ENCODE measurements at regions not wholly inside any gene's neighbourhood (a gene's known extent, or its start where the extent isn't known, plus 50 kb on each side); places are given as distances from the start of the nearest gene placed in this dataset.
A peak's percentile ranks its signal among the peaks of the same experiment; 100 is the strongest.

DNA sequence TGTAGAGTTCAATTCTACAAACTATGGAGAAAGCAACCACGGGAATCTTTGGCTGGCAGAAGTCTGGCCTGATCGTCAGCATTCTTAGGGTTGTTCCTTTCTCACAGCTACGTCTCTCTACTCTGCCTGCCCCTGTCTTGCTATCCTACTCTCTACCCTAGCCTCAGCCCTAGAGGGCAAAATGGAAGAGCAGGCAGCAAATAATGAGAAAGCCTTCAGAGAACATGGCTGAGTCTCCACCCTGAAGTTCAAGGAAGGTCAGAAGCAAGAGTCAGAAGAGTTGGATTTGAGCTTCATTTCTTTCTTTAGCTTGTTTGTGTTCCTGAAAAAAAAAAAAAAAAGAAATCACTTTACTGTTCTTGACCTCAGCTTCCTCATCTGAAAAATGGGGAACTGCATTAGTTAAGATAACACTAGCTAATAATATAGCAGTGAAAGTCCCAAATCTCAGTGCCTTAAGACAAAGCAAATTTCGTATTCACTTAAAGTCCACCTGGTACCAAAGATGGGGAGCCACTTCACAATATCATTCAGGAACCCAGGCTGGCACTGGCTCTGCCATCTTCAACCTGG, 50.2 kb upstream of the CCND2 start:
- 100% methylated on average over 3 of the region's 4 CpGs for WGBS (ENCODE audit: insufficient coverage)
- Histone ChIP-seq H3K4me3 (ENCODE audit: low read depth, low read length) (no peak overlapping the region), H3K9me3 (ENCODE audit: control insufficient read depth, insufficient read depth, low read length) (peaks cover 3% of the 10 kb centered on the region), H3K4me1 (ENCODE audit: control insufficient read depth, insufficient read depth, low read length) (no peaks in the 10 kb centered on the region), H3K27ac (ENCODE audit: low read depth, low read length) (no peak overlapping the region), H3K27me3 (ENCODE audit: control insufficient read depth, insufficient read depth, low read length) (no peaks in the 10 kb centered on the region), H3K36me3 (ENCODE audit: control insufficient read depth, insufficient read depth, low read length) (no peaks in the 10 kb centered on the region)
- no peak for DNase-seq (ENCODE audit: low read depth in 4 of 6, low spot score in 6 of 6)

- peak in 1 of 6 donors; percentile 6 for DNase-seq (ENCODE audit: low read depth in 4 of 6, low spot score in 6 of 6)
- peaks cover 3% of the 10 kb centered on the region for H3K9me3 ChIP-seq (ENCODE audit: control insufficient read depth, insufficient read depth, low read length)
- no peak overlapping the region for H3K27ac ChIP-seq (ENCODE audit: low read depth, low read length)
- no peaks in the 10 kb centered on the region for H3K4me1 ChIP-seq (ENCODE audit: control insufficient read depth, insufficient read depth, low read length)
- no peak overlapping the region for H3K4me3 ChIP-seq (ENCODE audit: low read depth, low read length)
- H3K36me3 ChIP-seq (ENCODE audit: control insufficient read depth, insufficient read depth, low read length): no peaks in the 10 kb centered on the region
- H3K27me3 ChIP-seq (ENCODE audit: control insufficient read depth, insufficient read depth, low read length): no peaks in the 10 kb centered on the region
These were observed 52.3 kb upstream of the CCND2 start for GRCh38 chr12:4221258-4221620.

DNA sequence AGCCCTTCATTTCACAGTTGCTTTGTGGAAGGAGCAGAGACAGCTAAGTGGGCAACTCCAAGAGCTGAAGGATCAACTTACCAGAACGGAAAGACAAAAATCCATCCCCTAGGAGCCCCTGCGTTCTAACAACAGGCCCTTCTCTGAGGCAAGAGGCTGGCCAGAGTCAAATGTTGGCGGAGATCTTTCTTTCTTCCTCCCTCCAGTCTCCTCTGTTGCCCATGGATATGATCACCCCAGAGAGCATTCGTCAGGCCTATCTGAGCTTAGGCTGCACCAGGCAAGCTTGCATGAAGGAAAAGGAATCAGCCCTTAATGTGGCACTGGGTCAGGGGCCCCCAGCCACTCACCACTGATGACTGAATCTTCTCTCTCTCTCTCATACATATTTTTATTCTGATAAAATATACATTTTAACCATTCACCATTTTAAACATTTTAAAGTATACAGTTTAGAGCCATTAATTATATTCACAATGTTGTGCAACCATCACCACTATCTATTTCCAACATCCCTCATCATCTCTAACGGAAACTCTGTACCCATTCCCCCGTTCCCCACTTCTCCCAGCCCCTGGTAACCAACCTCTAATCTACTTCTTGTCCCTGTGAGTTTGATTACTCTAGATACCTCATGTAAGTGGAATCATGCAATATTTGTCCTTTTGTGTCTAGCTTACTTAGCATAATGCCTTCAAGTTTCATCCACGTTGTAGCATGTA, 52.9 kb upstream of the CCND2 start:
- H3K4me1 ChIP-seq (ENCODE audit: control insufficient read depth, insufficient read depth, low read length): no peaks in the 10 kb centered on the region
- H3K9me3 ChIP-seq (ENCODE audit: control insufficient read depth, insufficient read depth, low read length): peaks cover 3% of the 10 kb centered on the region
- H3K36me3 ChIP-seq (ENCODE audit: control insufficient read depth, insufficient read depth, low read length): no peaks in the 10 kb centered on the region
- no peak overlapping the region for H3K27ac ChIP-seq (ENCODE audit: low read depth, low read length)
- H3K4me3 ChIP-seq (ENCODE audit: low read depth, low read length): no peak overlapping the region
- H3K27me3 ChIP-seq (ENCODE audit: control insufficient read depth, insufficient read depth, low read length): no peaks in the 10 kb centered on the region
- no peak for DNase-seq (ENCODE audit: low read depth in 4 of 6, low spot score in 6 of 6)
- 70% methylated on average over 3 of the region's 7 CpGs for WGBS (ENCODE audit: insufficient coverage)

DNA sequence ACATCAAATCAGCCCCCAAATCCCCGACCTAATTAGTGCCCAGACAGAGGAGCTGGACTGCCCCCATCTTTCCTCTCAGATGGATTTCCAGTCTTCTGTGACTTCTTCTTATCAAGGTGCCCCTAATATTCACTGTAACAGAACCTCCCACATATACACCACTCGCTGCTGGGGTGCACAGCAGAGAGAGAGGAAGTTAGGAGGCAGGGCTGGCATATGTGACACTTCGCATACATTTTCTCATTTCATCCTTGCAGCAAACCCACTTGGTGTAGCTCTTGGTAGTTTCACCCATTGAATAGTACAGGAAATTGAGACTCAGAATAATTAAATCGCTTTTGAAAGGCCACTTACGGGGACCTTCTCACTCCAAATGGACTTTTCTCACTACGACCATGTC, 56.5 kb upstream of the CCND2 start:
- DNase-seq (ENCODE audit: low read depth in 4 of 6, low spot score in 6 of 6): no peak
- Histone ChIP-seq H3K27me3 (ENCODE audit: control insufficient read depth, insufficient read depth, low read length) (no peaks in the 10 kb centered on the region), H3K27ac (ENCODE audit: low read depth, low read length) (no peak overlapping the region), H3K4me1 (ENCODE audit: control insufficient read depth, insufficient read depth, low read length) (no peaks in the 10 kb centered on the region), H3K36me3 (ENCODE audit: control insufficient read depth, insufficient read depth, low read length) (no peaks in the 10 kb centered on the region), H3K9me3 (ENCODE audit: control insufficient read depth, insufficient read depth, low read length) (no peaks in the 10 kb centered on the region), H3K4me3 (ENCODE audit: low read depth, low read length) (no peak overlapping the region)
- 67% methylated on average over 1 of the region's 6 CpGs for WGBS (ENCODE audit: insufficient coverage)

- Histone ChIP-seq H3K9me3 (ENCODE audit: control insufficient read depth, insufficient read depth, low read length) (no peaks in the 10 kb centered on the region), H3K4me3 (ENCODE audit: low read depth, low read length) (no peak overlapping the region), H3K36me3 (ENCODE audit: control insufficient read depth, insufficient read depth, low read length) (no peaks in the 10 kb centered on the region), H3K27ac (ENCODE audit: low read depth, low read length) (no peak overlapping the region), H3K27me3 (ENCODE audit: control insufficient read depth, insufficient read depth, low read length) (no peaks in the 10 kb centered on the region), H3K4me1 (ENCODE audit: control insufficient read depth, insufficient read depth, low read length) (no peaks in the 10 kb centered on the region)
- 82% methylated on average over 3 of the region's 5 CpGs for WGBS (ENCODE audit: insufficient coverage)
- DNase-seq (ENCODE audit: low read depth in 4 of 6, low spot score in 6 of 6): no peak
These were observed 57.2 kb upstream of the CCND2 start for GRCh38 chr12:4216187-4216927.

- Histone ChIP-seq H3K27ac (ENCODE audit: low read depth, low read length) (no peak overlapping the region), H3K4me3 (ENCODE audit: low read depth, low read length) (no peak overlapping the region), H3K27me3 (ENCODE audit: control insufficient read depth, insufficient read depth, low read length) (no peaks in the 10 kb centered on the region), H3K4me1 (ENCODE audit: control insufficient read depth, insufficient read depth, low read length) (no peaks in the 10 kb centered on the region), H3K36me3 (ENCODE audit: control insufficient read depth, insufficient read depth, low read length) (no peaks in the 10 kb centered on the region), H3K9me3 (ENCODE audit: control insufficient read depth, insufficient read depth, low read length) (no peaks in the 10 kb centered on the region)
- WGBS (ENCODE audit: insufficient coverage): 86% methylated on average over 16 of the region's 18 CpGs
- peak in 1 of 6 donors; percentile 5 for DNase-seq (ENCODE audit: low read depth in 4 of 6, low spot score in 6 of 6)
These were observed 58.1 kb upstream of the CCND2 start for GRCh38 chr12:4215229-4216186.

- Histone ChIP-seq H3K27me3 (ENCODE audit: control insufficient read depth, insufficient read depth, low read length) (no peaks in the 10 kb centered on the region), H3K27ac (ENCODE audit: low read depth, low read length) (no peak overlapping the region), H3K4me3 (ENCODE audit: low read depth, low read length) (no peak overlapping the region), H3K36me3 (ENCODE audit: control insufficient read depth, insufficient read depth, low read length) (no peaks in the 10 kb centered on the region), H3K9me3 (ENCODE audit: control insufficient read depth, insufficient read depth, low read length) (no peaks in the 10 kb centered on the region), H3K4me1 (ENCODE audit: control insufficient read depth, insufficient read depth, low read length) (no peaks in the 10 kb centered on the region)
- DNase-seq (ENCODE audit: low read depth in 4 of 6, low spot score in 6 of 6): no peak
- 96% methylated on average over 7 of the region's 8 CpGs for WGBS (ENCODE audit: insufficient coverage)
These were observed 58.7 kb upstream of the CCND2 start for GRCh38 chr12:4214877-4215228.

DNA sequence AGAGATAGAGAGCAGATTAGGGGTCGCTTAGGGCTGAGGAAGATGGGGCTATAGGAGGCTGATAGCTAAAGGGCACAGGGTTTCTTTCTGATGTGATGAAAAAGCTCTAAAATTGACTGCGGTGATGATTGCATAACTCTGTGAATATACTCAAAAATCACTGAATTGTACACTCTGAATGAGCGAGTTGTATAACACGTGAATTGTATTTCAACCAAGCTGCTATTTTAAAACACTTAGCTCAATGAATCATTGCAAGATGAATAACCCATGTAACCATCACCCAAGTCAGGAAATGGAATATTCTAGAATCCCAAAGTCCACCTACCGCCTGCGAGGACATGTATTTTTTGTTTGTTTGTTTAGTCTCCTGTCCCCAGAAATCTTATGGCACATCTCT, 60.1 kb upstream of the CCND2 start:
- DNase-seq (ENCODE audit: low read depth in 4 of 6, low spot score in 6 of 6): no peak
- Histone ChIP-seq H3K9me3 (ENCODE audit: control insufficient read depth, insufficient read depth, low read length) (no peaks in the 10 kb centered on the region), H3K4me1 (ENCODE audit: control insufficient read depth, insufficient read depth, low read length) (no peaks in the 10 kb centered on the region), H3K36me3 (ENCODE audit: control insufficient read depth, insufficient read depth, low read length) (no peaks in the 10 kb centered on the region), H3K27ac (ENCODE audit: low read depth, low read length) (no peak overlapping the region), H3K4me3 (ENCODE audit: low read depth, low read length) (no peak overlapping the region), H3K27me3 (ENCODE audit: control insufficient read depth, insufficient read depth, low read length) (no peaks in the 10 kb centered on the region)
- WGBS (ENCODE audit: insufficient coverage): 100% methylated on average over 1 of the region's 6 CpGs

DNA sequence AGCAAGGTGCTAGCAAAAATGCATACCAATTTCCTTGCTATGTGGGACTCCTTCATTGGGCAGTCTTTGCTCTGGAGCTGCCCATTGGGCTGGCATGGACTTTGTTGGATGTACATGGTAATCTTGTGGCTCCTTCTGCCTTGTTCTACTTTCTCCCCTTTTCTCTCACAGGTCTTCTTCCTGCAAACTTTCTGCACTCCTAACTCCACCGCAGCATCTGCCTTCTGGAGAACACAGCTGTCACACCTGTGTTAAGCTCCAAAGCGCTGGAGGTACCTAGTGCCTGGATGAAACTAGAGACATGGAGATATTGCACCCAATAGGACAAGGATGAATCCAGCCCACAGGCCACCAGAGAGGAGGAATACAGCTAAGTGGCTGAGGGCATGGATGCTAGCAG, 60.7 kb upstream of the CCND2 start:
- Histone ChIP-seq H3K27ac (ENCODE audit: low read depth, low read length) (no peak overlapping the region), H3K4me3 (ENCODE audit: low read depth, low read length) (no peak overlapping the region), H3K4me1 (ENCODE audit: control insufficient read depth, insufficient read depth, low read length) (no peaks in the 10 kb centered on the region), H3K27me3 (ENCODE audit: control insufficient read depth, insufficient read depth, low read length) (no peaks in the 10 kb centered on the region), H3K9me3 (ENCODE audit: control insufficient read depth, insufficient read depth, low read length) (no peaks in the 10 kb centered on the region), H3K36me3 (ENCODE audit: control insufficient read depth, insufficient read depth, low read length) (no peaks in the 10 kb centered on the region)
- no peak for DNase-seq (ENCODE audit: low read depth in 4 of 6, low spot score in 6 of 6)
- WGBS (ENCODE audit: insufficient coverage): 100% methylated on average over 1 of the region's 2 CpGs

All from spinal cord (tissue), 9 donors.